Loucy (cell line): ENCODE measurements at regions not wholly inside any gene's neighbourhood (a gene's known extent, or its start where the extent isn't known, plus 50 kb on each side); places are given as distances from the start of the nearest gene placed in this dataset.

Source experiments
- CTCF ChIP-seq: fragments of 200-600 bp; sonication (generic); conservative IDR thresholded peaks from 2 replicates; pipeline ENCODE4 v1.5.1; 2014; ENCODE audit warnings: mild to moderate bottlenecking, antibody characterized with exemption, low read length
- EZH2phosphoT487 ChIP-seq: fragments of 200-600 bp; IDR thresholded peaks from 2 replicates; pipeline ENCODE4 v1.6.1; 2018; ENCODE audit warnings: antibody characterized with exemption, mild to moderate bottlenecking, moderate library complexity, borderline replicate concordance

- no peak for TF ChIP-seq CTCF
- TF ChIP-seq EZH2phosphoT487 = no peak
Observed at GRCh38 chr10:64130152-64130551, 609.0 kb downstream of the REEP3 start.
